GM21381 (cell line): ENCODE measurements at regions not wholly inside any gene's neighbourhood (a gene's known extent, or its start where the extent isn't known, plus 50 kb on each side); places are given as distances from the start of the nearest gene placed in this dataset.

Experiments used
- ATAC-seq: cut with Tn5 transposase; IDR thresholded peaks from one replicate; pipeline ENCODE4 v1.9.1; 2021; ENCODE audit warnings: mild to moderate bottlenecking, moderate library complexity; ENCODE audit not compliant: unreplicated experiment

- no peak for ATAC-seq
Measured at GRCh38 chr1:42096554-42096953, 56.7 kb upstream of the GUCA2B start.

GRCh38 chr1:42089246-42089645 lies 64.0 kb upstream of the GUCA2B start:
- no peak for ATAC-seq

GRCh38 chr1:42086146-42086545 lies 67.1 kb upstream of the GUCA2B start:
- ATAC-seq, result no peak

- no peak for ATAC-seq
Measured at GRCh38 chr1:42085596-42085995, 67.6 kb upstream of the GUCA2B start.

- ATAC-seq, result no peak
Measured at GRCh38 chr1:42081475-42081874, 71.7 kb upstream of the GUCA2B start.

- ATAC-seq, result no peak
Measured at GRCh38 chr1:42075179-42075578, 78.0 kb upstream of the GUCA2B start.

GRCh38 chr1:42070996-42071395 lies 82.2 kb upstream of the GUCA2B start:
- ATAC-seq, result no peak

GRCh38 chr1:42057800-42058199 lies 95.4 kb upstream of the GUCA2B start:
- no peak for ATAC-seq

GRCh38 chr1:42056460-42056859 lies 96.8 kb upstream of the GUCA2B start:
- no peak for ATAC-seq

GRCh38 chr1:42055061-42055460 lies 98.1 kb upstream of the GUCA2B start:
- ATAC-seq, result no peak

- ATAC-seq, result no peak
Measured at GRCh38 chr1:42052072-42052699, 101.0 kb upstream of the GUCA2B start.

- ATAC-seq, result no peak
Measured at GRCh38 chr1:42047508-42047880, 105.7 kb upstream of the GUCA2B start.

GRCh38 chr1:42046761-42047507 lies 106.3 kb upstream of the GUCA2B start:
- ATAC-seq, result no peak

GRCh38 chr1:42044346-42044745 lies 108.9 kb upstream of the GUCA2B start:
- no peak for ATAC-seq

- no peak for ATAC-seq
Measured at GRCh38 chr1:42043811-42044210, 109.4 kb upstream of the GUCA2B start.

GRCh38 chr1:42043182-42043581 lies 110.0 kb upstream of the GUCA2B start:
- ATAC-seq, result no peak

- ATAC-seq, result no peak
Measured at GRCh38 chr1:42041031-42041430, 112.2 kb upstream of the GUCA2B start.

GRCh38 chr1:42040159-42040558 lies 113.1 kb upstream of the GUCA2B start:
- no peak for ATAC-seq

GRCh38 chr1:42038261-42038660 lies 114.9 kb upstream of the GUCA2B start:
- ATAC-seq, result no peak

- no peak for ATAC-seq
Measured at GRCh38 chr1:42037586-42037985, 115.6 kb upstream of the GUCA2B start.

- no peak for ATAC-seq
Measured at GRCh38 chr1:42037161-42037560, 116.0 kb upstream of the GUCA2B start.

- peak; percentile 94 for ATAC-seq
Measured at GRCh38 chr1:42035830-42036604, 117.2 kb upstream of the GUCA2B start.
